ENCODE measurements at regions not wholly inside any gene's neighbourhood (a gene's known extent, or its start where the extent isn't known, plus 50 kb on each side); places are given as distances from the start of the nearest gene placed in this dataset.

GRCh38 chr7:124489082-124489819 is 276.3 kb downstream of the GPR37 start:
- DNase-seq: no peak

- DNase-seq: no peak
Measured at GRCh38 chr7:124482229-124482628, 283.4 kb downstream of the GPR37 start.

GRCh38 chr7:124480821-124481290 is 284.7 kb downstream of the GPR37 start:
- DNase-seq: no peak

DNA sequence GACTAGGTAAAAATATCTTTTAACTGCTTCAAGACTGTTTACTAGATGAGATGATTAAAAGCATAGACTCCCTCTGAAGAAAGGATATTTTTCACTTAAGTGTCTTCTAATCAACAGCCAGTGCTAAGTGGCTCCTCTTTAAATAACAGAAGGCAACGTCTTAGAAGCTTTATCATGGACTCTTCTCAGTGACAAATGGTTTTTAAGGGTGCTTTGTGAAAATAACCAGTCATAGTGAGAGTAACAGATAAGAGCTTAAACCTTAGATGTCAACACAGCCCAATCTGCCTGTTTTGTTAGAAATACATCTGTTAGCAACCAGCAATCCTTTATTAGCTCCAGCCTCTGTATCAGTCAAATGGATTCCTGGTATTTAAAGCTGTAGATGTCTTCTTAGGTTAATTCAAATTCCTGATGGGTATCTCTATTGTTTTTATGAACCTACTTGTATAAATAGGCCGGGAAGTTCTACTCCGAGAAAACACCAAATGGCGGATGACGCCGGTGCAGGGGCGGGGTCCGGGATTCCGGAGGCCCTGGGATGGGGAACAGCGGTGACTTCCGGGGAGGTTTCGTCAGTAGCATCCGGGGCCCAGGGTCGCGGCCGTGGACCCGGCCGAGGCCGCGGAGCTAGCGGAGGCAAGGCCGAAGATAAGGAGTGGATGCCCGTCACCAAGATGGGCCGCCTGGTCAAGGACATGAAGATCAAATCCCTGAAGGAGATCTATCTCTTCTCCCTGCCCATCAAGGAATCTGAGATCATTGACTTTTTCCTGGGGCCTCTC is 285.4 kb downstream of the GPR37 start:
- no peak for DNase-seq

DNA sequence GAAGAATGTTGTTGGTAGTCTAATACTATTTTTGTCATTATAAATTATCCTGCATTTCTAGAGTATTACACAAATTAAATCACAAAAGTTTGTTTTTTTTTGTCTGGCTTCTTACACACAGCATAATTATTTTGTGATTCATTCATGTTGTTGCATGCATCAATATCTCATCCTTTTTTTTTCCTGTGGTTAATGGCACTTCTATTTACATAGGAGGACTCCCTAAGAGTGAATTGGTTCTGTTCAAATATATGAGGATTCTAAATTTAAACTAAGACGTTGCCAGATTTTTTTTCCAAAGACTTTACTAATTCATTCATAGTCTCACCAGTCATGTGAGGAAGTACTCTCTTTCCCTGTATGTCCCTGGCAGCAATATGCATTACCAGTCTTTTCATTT is 303.3 kb downstream of the GPR37 start:
- DNase-seq: peak; percentile 16

GRCh38 chr7:124460555-124460954 is 305.0 kb downstream of the GPR37 start:
- no peak for DNase-seq

- DNase-seq: no peak
Measured at GRCh38 chr7:124460056-124460450, 305.5 kb downstream of the GPR37 start.

DNA sequence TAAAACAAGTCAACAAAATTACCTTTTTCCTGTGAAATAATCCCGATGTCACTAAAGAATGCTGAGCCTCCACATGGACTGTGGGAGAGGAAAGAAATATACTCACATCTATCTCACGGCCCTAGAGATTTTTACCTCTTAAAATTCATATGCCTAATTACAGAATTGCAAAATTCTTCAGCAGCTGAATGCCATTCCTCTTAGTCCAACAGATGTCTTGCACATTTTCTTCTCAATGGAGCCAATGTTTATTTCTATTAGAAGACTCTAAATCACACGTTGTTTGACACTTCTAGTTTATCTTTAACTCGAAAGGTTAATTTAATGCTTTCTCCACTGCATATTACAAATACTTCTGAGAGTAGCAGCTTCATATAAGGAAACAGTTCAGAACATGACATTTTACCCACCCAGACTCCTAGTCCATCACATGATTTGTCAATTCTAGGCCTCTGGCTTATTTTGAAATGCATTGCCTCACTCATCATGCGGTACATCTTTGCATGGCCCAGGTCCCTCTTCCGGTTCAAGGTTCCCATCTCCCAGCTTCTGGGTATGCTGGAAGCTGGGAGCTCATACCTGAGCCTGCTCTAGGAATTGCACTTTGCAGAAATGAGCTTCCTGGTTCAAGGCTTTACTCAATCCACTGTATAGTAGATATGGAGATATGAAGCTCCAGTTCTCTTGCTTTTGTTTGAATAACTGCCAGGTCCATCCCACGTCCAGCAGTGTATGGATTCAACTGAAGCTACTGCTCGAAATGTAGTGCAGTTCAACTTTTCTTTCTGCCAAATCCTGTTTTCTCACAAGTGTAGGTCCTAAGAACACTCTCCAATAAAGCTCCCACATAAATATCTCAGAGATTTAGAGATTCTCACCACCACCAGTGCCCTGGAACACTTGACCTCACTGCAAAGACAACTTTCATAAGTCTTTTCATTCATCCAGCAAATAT is 306.2 kb downstream of the GPR37 start:
- peak; percentile 71 for DNase-seq

- DNase-seq: peak; percentile 39
Measured at GRCh38 chr7:124457841-124458240, 307.8 kb downstream of the GPR37 start.

DNA sequence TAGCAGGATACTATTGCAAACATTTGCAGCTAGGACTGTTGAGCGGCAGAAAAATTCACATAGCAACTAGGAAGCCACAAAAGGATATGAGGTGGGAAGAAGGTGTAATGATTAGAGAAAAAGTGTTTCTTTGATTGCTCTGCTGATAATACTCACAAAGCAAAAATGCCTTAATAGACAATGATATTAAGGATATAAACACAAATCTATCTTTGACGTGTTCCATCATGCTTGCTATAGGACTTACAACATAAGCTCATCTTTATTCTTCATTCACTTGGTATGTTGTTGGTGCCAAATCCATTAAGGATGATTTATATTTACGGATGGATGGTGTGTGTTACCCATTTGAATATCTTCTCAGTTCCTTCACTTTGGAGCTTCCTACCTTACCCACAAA is 309.3 kb downstream of the GPR37 start:
- no peak for DNase-seq

DNA sequence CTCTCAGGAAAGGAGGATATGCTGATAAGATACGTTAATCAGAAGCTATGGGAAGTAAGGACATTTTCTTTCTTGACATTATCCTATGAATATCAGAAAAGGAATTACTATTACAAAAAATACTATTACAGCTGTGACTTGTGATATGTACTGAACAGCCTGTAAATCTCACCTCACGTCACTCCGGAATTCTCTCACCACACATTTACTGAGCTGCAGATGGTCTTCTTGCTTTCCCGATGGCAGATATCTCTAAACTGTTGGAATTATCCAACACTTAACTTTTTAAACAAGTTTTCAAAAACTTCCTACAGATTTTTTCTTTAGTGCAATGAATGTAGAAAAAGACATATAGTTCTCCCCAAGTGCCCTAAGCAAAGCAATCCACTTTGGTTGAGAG is 313.4 kb downstream of the GPR37 start:
- no peak for DNase-seq

DNA sequence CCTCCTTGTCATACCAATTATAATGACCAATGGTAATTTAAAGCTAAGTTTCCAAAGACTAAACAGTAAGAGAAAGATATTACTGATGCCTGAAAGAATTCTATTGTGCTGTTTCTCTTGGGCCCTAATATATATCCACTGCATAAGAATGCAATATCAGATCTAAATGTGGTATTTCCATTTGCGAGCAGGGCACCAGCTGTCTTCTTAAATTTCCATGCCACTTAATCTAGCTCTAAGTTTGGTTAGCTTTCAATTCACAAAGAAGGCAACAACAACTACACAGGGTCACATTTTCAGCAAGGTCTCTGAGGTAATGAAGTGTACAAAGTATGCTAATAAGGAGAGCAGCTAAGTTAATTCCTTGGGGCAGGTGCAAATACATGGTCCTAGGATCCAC is 315.7 kb downstream of the GPR37 start:
- no peak for DNase-seq

GRCh38 chr7:124444696-124445480 is 320.7 kb downstream of the GPR37 start:
- no peak for DNase-seq

- DNase-seq: no peak
Measured at GRCh38 chr7:124443762-124444161, 321.8 kb downstream of the GPR37 start.

GRCh38 chr7:124440081-124440480 is 325.5 kb downstream of the GPR37 start:
- no peak for DNase-seq

DNA sequence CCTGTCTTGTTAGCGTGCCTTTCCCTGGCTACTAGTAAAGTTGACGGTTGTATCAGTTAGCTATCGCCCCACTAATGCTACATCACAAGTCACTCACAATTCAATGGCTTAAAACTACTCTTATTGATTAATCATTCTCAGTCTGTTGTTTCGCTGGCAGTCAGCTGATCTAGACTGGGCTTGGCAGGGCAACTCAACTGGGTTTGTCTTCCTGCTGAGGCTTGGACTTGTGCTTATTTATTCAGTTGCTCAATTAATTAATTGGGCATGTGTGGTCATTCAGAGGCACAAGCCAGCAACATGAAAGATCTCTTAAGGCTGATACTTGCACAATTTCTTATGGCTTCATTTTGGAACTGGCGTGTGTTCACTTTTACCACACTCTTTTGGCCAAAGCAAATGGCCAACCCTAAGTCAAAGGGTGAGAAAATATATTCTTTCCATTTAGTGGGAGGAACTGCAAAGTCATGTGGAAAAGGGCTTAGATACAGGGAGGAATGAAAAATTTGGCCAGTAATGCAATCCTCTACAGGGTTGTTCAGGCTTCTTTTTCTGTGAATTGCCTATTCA is 333.5 kb downstream of the GPR37 start:
- no peak for DNase-seq

DNA sequence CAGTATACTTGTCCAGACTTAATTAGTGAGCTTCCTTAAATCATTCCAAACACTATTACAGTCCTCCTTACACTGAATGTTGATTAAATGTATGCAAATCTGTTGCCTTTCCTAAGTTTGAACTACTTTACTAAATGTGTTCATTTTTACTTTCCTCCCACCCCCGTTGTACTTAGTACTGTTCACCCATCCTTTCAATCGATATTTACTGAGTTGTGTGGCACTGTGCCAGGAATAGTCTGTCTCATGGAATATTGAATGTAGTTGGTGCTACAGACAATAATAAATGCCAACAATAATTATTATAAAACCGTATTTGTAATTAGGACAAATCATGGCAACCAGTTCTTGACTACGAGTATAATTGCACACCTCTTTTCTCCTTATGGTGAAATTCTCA is 335.7 kb downstream of the GPR37 start:
- DNase-seq: no peak

GRCh38 chr7:124428781-124429180 is 336.8 kb downstream of the GPR37 start:
- DNase-seq: no peak

GRCh38 chr7:124426621-124427020 is 339.0 kb downstream of the GPR37 start:
- DNase-seq: no peak

GRCh38 chr7:124423863-124424262 is 341.7 kb downstream of the GPR37 start:
- no peak for DNase-seq

- DNase-seq: no peak
Measured at GRCh38 chr7:124422081-124422480, 343.5 kb downstream of the GPR37 start.

GRCh38 chr7:124420367-124420766 is 345.2 kb downstream of the GPR37 start:
- no peak for DNase-seq

All from NCI-H226 (cell line).